Lower lobe of right lung (tissue), 2 donors: ENCODE measurements at regions not wholly inside any gene's neighbourhood (a gene's known extent, or its start where the extent isn't known, plus 50 kb on each side); places are given as distances from the start of the nearest gene placed in this dataset.

Experiments used
- ATAC-seq, 2 donors: fragments of 200-7000 bp; cut with Tn5 transposase; one replicate each; pipeline ENCODE4 v1.9.1; 2020 to 2022; ENCODE audit warnings: mild to moderate bottlenecking in 2 of 2, moderate library complexity in 2 of 2
- DNase-seq: peaks from one replicate; pipeline ENCODE4 v3.0.0-alpha.2; 2020
- H3K27ac ChIP-seq: fragments of 200-600 bp; one replicate; pipeline ENCODE4 v1.8.0; 2022
- H3K27me3 ChIP-seq: fragments of 200-600 bp; one replicate; pipeline ENCODE4 v1.8.0; 2022; ENCODE audit warnings: low read depth
- H3K36me3 ChIP-seq: fragments of 200-600 bp; one replicate; pipeline ENCODE4 v1.8.0; 2022; ENCODE audit warnings: mild to moderate bottlenecking
- H3K4me1 ChIP-seq: fragments of 200-600 bp; one replicate; pipeline ENCODE4 v1.8.0; 2022
- H3K4me3 ChIP-seq: fragments of 200-600 bp; one replicate; pipeline ENCODE4 v1.8.0; 2022; ENCODE audit warnings: mild to moderate bottlenecking
- H3K9me3 ChIP-seq: fragments of 200-600 bp; one replicate; pipeline ENCODE4 v1.8.0; 2022
- CTCF ChIP-seq: fragments of 200-600 bp; IDR thresholded peaks from one replicate; pipeline ENCODE4 v1.8.0; 2022; ENCODE audit warnings: antibody characterized with exemption, mild to moderate bottlenecking
- intact Hi-C: fragments of 100-400 bp; cut with DNase I; formaldehyde crosslinking; loops from one replicate; pipeline ENCODE4 v1.11.0; 2022
- donor health status: DM: no; HTN: yes; CAD: no; lungs with severe emphysema.

DNA sequence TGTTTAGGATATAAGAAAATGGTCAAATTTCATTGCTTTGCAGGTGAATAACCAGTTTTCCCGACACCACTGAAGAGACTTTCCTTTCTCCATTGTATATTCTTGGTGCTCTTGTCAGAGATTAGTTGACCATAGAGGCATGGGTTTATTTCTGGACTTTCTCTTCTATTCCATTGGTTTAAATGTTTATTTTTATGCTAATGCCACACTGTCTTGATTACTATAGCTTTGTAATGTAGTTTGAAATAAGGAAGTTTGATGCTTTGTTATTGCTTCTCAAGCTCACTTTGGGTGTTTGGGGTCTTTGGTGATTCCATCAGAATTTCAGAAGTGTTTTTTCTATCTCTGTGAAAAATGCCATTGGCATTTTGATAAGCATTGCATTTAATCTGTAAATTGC is 190.0 kb upstream of the SPRY2 start:
- intact Hi-C loops = no loop called here
- Histone ChIP-seq H3K4me3 (no peak overlapping the region), H3K27ac (no peak overlapping the region), H3K27me3 (no peaks in the 10 kb centered on the region), H3K4me1 (no peaks in the 10 kb centered on the region), H3K9me3 (peaks cover 7% of the 10 kb centered on the region), H3K36me3 (no peaks in the 10 kb centered on the region)
- DNase-seq (no peak), ATAC-seq (no peak)
- no peak for TF ChIP-seq CTCF

DNA sequence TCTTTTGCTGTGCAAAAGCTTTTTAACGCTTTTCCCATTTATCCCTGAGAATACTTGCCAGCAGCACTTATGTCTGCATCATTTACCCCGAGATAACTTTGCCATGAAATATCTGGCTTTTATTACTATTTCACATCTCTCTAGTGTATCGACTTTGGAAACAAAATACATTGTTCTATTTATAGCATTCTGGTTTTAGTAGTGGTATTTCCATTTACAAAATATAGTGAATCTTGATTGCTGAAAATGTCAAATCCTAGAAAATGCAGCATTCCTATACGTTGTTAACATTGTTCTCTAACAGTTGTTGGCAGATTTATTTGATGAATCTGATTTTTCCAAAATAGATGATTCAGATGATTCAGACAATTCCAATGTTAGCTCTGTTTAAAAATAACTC is 189.3 kb upstream of the SPRY2 start:
- H3K27ac ChIP-seq = no peak overlapping the region
- ATAC-seq = no peak
- no peaks in the 10 kb centered on the region for H3K36me3 ChIP-seq
- TF ChIP-seq CTCF = no peak
- intact Hi-C loops = no loop called here
- peaks cover 7% of the 10 kb centered on the region for H3K9me3 ChIP-seq
- H3K4me3 ChIP-seq = no peak overlapping the region
- no peaks in the 10 kb centered on the region for H3K4me1 ChIP-seq
- DNase-seq = no peak
- H3K27me3 ChIP-seq = no peaks in the 10 kb centered on the region

- H3K4me3 ChIP-seq = no peak overlapping the region
- H3K27me3 ChIP-seq = no peaks in the 10 kb centered on the region
- no peaks in the 10 kb centered on the region for H3K36me3 ChIP-seq
- peaks cover 7% of the 10 kb centered on the region for H3K9me3 ChIP-seq
- no peak for ATAC-seq
- intact Hi-C loops = no loop called here
- no peak overlapping the region for H3K27ac ChIP-seq
- TF ChIP-seq CTCF = no peak
- no peaks in the 10 kb centered on the region for H3K4me1 ChIP-seq
- no peak for DNase-seq
Observed at GRCh38 chr13:80529734-80530133, 188.8 kb upstream of the SPRY2 start.

DNA sequence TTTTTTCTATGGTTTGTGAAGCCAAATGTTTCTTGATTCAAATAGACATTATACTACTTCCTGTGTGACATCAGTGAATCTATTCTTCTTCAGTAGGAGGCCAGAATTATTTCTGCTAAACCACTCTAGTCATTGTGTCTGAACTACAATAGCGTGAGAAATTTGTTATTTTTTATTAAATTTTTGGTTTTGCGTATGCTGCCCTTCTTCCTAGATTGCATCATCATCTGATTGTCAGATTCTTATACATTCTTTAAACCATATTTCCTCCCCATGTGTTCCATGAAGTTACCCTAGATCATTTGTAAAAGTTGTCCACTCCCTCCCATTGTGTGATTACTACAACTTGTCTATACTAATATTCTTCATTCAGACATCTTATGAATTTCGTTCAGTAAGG is 187.8 kb upstream of the SPRY2 start:
- DNase-seq (no peak), ATAC-seq (no peak)
- no peaks in the 10 kb centered on the region for H3K27me3 ChIP-seq
- no peak overlapping the region for H3K27ac ChIP-seq
- peaks cover 7% of the 10 kb centered on the region for H3K9me3 ChIP-seq
- H3K36me3 ChIP-seq = no peaks in the 10 kb centered on the region
- no peaks in the 10 kb centered on the region for H3K4me1 ChIP-seq
- no peak for TF ChIP-seq CTCF
- no peak overlapping the region for H3K4me3 ChIP-seq
- intact Hi-C loops = no loop called here

GRCh38 chr13:80527400-80527799 is 186.5 kb upstream of the SPRY2 start:
- no peak overlapping the region for H3K4me3 ChIP-seq
- H3K4me1 ChIP-seq = no peaks in the 10 kb centered on the region
- H3K9me3 ChIP-seq = peaks cover 7% of the 10 kb centered on the region
- TF ChIP-seq CTCF = no peak
- H3K27ac ChIP-seq = no peak overlapping the region
- ATAC-seq (no peak), DNase-seq (no peak)
- intact Hi-C loops = no loop called here
- H3K36me3 ChIP-seq = no peaks in the 10 kb centered on the region
- H3K27me3 ChIP-seq = no peaks in the 10 kb centered on the region
